HG02642 (cell line): ENCODE measurements at regions not wholly inside any gene's neighbourhood (a gene's known extent, or its start where the extent isn't known, plus 50 kb on each side); places are given as distances from the start of the nearest gene placed in this dataset.

Experiments
- ATAC-seq: cut with Tn5 transposase; IDR thresholded peaks from one replicate; pipeline ENCODE4 v1.9.1; 2021; ENCODE audit warnings: mild to moderate bottlenecking; ENCODE audit not compliant: unreplicated experiment, poor library complexity

- ATAC-seq = no peak
Observed at GRCh38 chr5:163377982-163378381, 59.4 kb upstream of the CCNG1 start.

DNA sequence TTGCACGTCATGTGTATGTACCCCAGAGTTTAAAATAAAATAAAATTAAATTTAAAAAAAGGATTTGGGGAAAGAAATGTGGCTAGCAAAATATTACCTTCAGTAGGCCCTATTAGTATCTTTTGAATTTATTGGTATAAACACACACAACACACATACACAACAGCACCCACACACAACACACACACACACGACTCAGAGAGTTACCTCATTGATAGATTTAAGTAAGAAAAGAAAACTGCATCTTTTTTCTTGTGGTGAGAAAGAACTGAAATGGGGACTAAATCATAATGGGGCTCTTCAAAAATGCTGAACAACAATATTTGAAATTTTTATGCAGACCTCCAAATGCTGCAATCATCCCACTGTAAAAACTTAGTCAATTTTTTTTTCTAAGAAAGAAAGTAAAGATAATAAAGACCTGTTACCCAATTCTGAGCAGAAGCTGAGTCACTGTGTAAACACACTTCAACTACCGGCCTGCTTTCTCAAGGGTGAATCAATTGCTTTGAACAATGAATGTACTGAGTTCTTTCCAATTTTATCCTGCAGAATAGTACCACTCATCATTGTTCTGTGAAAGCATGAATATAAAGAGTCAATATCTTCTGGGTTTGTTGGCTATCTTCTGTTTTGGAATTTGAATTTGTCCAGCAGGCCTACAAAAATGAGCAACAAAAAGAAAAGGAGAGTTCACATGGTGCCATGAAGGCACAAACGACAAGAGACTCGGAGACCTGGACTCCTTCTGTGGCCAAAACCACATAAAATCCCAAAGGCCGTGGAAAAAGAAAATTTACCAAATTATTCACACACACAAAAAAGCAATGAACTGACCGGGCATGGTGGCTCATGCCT, 57.9 kb upstream of the CCNG1 start:
- no peak for ATAC-seq

DNA sequence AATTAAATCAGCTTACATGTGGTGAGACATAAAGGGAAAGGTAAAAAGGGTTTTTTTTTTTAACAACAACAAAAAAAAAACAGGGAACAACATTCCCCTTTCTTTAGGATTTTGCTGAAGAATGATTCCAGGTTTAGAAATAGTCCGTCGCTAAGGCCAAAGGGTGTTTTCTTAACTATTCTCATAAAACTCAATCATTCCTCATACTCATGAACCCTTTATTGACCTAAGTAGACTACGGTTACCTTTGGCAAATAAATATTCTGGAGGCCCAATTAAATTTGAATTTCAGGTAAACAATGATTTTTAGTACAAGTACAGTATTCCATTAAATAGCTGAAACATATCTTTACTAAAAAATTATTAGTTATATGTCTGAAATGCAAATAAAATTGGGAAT, 55.6 kb upstream of the CCNG1 start:
- no peak for ATAC-seq

DNA sequence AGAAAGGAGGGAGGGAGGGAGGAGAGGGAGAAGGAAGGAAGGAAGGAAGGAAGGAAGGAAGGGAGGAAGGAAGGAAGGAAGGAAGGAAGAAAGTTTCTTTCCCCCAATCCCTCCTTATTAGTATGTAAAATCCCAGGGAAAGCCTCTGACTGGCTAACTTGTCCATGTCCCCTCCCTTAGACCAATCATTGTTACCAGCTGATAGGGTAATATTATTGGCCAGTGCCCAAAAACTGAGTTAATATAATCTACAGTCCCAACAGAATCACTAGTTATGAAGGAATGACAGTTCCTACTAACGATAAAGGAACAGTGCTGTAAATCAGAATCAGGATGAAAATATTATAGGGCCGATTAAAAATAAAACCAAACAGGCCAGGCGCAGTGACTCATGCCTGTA, 53.6 kb upstream of the CCNG1 start:
- ATAC-seq = no peak

DNA sequence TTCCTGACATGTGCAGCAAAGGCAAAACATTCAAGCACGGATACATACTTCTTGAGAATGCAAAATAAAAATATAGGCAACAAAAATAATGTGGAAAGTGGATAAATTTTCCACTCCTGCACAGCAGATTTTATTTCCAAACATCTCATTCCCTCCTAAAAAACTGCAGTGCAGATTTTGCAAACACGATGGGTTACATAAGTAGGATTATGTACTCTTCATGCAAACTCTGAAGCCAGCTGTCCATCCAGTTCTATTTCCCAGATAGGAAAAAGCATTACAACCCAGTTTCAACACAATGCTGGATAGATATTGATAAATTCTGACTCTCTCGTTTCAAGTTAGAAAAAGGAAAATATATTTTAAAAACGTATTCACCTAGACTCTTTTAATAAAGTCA, 52.7 kb upstream of the CCNG1 start:
- ATAC-seq = no peak

DNA sequence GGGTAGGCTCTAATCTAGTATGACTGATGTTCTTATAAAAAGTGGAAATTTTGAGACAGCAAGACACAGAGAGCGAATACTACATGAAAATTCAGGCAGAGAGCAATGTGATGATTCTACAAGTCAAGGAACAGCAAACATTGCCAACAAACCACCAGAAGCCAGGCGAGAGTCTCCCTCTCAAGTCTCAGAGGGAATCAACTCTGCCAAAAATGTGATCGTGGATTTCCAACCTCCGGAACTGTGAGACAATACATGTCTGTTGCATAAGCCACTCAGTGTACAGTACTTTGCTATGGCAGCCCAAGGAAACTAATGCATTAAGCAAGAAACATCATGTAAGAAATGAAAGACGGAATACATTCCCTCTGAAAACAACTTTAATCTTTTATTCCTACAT, 52.1 kb upstream of the CCNG1 start:
- ATAC-seq = no peak

- ATAC-seq = no peak
Observed at GRCh38 chr5:163385824-163386223, 51.6 kb upstream of the CCNG1 start.

GRCh38 chr5:163386352-163386751, 51.0 kb upstream of the CCNG1 start:
- no peak for ATAC-seq

DNA sequence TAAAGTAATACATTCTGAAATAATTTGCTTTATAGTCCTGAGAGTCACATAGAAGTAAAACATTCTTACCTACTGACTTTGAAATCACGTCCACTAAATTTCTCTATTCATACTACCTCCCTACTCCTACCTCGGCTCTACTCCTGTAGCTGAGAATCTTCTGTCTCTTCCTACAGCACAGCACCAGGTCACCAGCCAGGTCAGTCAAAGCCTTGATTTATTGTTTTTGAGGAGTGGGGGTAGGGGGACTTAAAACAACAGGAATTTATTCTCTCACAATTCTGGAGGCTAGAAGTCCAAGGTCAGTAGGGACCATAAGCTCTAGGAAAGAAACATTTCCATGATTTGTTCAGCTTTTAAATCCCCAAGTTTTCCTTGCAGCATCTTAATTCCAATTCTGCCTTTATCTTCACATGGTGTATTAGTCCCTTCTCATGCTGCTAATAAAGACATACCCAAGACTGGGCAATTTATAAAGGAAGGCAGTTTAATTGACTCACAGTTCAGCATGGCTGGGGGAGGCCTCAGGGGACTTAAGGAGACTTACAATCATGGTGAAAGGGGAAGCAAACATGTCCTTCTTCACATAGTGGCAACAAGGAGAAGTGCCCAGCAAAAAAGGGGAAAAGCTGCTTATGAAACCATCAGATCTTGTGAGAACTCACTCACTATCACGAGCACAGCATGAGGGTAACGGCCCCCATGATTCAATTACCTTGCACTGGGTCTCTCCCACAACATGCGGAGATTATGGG, 49.6 kb upstream of the CCNG1 start:
- ATAC-seq = no peak
